NCI-H2227 (cell line): ENCODE measurements at regions not wholly inside any gene's neighbourhood (a gene's known extent, or its start where the extent isn't known, plus 50 kb on each side); places are given as distances from the start of the nearest gene placed in this dataset.

ENCODE experiments used
- DNase-seq: peaks from one replicate; lab custom pipeline; 2025; ENCODE audit not compliant: unreplicated experiment; lab: John Stamatoyannopoulos, UW

DNA sequence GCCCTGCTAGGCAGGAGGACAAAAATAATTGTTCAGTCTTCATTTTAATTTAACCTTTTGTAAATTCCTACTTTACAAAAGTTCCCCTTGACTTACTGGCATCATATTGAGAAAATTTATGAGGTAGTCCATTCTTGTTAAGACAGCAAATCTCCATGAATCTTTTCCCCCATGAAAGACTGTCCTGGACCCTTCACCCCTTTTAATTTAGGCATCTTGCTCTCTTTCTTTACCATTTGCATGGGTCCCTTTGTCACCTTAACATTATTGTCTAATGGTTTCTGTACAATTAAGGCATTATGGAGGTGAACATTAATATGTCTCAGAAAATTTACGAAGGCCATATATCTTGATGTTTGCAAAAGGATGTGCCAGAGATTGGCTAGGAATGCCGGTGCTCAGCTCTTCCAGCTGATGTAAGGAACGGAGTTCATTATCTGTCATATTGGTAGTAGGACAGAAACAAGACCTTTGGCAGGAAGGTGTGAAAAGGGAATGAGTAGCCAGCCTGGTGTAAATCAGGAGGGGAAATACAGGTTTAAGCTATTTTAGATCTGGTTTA is 382.8 kb upstream of the TSHZ2 start:
- DNase-seq = peak; percentile 32

DNA sequence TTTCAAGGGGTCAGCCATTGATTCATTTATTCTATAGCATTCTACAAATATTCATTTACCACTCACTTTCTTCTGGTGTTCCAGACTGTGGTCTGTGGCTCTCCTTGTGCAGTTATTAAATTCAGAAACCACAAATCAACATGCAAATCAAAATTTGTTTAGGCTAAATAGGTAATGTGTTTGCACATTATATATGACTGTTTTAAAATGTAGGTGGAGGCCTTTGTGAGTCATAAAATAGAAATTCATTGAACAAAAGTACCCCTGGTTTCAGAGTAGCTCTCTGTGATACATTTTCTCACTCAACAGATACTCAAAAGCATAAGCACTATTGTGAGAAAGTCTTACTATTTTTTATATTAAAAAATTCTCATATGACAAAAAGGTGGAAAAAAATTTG is 385.5 kb upstream of the TSHZ2 start:
- no peak for DNase-seq

DNA sequence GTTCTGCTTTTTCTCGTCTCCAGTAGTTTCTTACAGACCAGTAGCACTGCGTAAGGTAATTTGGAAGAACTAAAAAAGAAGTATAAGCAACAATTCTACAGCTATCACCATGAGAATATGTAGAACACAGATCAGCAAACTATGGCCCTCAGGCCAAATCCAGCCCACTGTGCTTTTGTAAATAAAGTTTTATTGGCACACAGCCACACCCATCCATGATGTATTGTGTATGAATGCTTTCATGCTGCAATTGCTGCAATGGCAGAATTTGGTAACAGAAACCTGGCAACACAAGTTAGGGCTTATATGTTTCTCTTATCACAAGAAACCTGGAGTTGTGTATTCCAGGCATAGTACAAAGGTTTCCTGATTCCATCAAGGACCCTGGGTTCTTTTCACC is 386.8 kb upstream of the TSHZ2 start:
- no peak for DNase-seq

DNA sequence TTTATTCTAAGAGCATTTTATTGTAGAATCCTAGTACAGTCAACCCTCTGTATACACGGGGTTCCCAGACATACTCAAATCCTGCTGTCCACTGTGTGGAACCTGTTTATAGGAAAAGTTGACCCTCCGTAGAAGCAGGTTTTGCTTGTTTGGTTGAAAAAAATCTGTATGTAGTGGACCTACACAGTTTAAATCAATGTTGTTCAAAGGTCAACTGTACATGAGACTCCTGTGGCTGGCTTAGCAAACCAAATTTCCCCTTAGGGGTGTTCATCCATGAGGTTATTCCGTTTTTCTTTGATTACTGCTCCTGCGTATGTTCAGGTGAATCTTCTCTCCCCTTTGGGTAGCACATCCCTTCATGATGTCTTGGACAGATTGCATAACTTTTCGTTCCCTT is 387.0 kb upstream of the ZFP64 start:
- no peak for DNase-seq

GRCh38 chr20:52577696-52578095 is 386.1 kb upstream of the ZFP64 start:
- DNase-seq = no peak

GRCh38 chr20:52572687-52573086 is 381.1 kb upstream of the ZFP64 start:
- DNase-seq = no peak

DNA sequence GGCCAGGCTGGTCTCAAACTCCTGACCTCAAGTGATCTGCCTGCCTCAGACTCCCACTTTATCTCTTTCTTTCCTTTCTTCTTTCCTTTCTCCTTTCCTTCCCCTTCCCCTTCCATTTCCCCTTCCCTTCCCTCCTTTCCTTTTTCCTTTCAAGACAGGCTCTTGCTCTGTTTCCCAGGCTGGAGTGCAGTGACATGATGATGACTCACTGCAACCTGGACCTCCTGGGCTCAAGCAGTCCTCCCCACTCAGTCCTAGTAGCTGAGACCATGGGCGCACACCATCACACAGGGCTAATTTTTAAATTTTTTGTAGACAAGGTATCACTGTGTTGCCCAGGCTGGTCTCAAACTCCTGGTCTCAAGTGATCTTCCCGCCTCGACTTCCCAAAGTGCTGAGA is 377.6 kb upstream of the ZFP64 start:
- DNase-seq = no peak

DNA sequence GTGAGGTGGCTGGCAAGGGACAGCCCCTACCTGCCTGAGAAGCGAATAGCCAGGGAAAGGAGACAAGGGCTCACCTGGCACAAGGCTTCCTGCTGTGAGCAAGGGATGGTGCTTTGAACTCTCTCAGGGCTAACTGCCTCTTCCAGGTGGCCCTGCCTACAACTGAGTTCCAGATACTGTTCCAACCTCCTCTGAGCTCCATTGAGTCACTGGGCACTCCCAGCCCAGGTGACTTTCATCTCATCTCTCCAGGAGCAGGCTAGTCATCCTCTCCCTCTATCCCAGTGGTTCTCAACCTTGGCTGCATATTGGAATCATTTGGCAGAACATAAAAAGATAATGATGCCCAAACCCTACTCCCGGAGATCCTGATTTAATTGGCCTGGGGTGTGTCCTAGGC is 374.0 kb upstream of the ZFP64 start:
- no peak for DNase-seq

GRCh38 chr20:52564594-52564993 is 373.0 kb upstream of the ZFP64 start:
- no peak for DNase-seq

- DNase-seq = no peak
Measured at GRCh38 chr20:52552181-52552872, 360.7 kb upstream of the ZFP64 start.

DNA sequence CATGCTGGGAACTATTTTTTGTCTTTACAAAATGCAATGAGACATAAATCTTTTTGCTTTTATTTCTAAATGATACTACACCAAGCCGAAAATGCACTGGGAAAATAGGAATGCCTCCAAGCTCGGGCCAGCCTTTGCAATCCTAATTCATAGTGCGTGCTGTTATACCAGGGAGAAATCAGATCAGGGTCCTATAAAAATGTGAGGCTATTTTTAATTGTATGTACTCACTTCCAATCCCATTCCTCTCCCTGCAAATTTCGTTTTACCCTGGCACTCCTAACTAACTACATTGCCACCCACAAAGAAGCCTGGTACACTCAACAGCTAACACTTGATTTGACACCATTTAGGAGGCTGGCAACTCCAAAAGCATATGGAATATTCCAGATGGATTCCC is 350.6 kb upstream of the ZFP64 start:
- no peak for DNase-seq

DNA sequence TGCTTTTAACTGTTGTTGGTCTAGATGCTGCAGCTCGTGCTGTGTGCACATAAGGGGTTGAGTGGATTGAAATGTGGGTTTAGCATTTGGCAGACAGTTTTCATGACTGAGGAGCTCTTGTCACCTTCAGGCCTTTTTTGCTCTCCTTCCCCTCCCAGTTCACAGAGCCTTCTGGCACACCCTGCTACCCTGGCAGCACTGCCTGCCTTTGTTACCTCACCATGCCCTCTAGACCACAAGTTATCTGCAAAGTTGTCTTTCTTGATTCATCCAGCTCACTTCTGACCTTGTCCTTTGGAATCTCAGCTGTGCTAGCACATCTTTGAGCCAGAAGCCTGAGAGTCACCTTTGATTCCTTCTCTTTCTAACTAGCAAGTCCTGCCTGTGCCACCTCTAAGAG is 348.9 kb upstream of the ZFP64 start:
- no peak for DNase-seq

- DNase-seq = no peak
Measured at GRCh38 chr20:52539891-52540290, 348.3 kb upstream of the ZFP64 start.

GRCh38 chr20:52536841-52537400 is 345.3 kb upstream of the ZFP64 start:
- no peak for DNase-seq

- no peak for DNase-seq
Measured at GRCh38 chr20:52536040-52536439, 344.5 kb upstream of the ZFP64 start.

DNA sequence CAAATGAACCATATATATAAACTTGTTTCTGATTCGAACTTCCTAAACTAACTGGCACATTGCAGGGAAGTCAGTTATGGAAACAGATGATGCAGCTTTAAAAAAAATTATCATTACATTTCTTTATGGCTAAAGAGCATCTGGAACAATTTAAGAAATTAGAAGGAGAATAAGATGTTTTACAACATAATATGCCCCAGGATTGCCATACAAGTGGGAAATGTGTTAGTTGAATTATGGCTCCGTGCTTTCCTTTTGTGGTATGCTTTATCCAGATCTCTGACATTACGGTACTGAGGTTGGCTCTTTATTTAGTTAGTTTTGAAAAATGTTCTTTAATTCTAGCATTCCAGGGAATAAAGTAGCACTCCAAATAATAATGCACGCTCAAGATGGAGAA is 343.0 kb upstream of the ZFP64 start:
- DNase-seq = no peak

DNA sequence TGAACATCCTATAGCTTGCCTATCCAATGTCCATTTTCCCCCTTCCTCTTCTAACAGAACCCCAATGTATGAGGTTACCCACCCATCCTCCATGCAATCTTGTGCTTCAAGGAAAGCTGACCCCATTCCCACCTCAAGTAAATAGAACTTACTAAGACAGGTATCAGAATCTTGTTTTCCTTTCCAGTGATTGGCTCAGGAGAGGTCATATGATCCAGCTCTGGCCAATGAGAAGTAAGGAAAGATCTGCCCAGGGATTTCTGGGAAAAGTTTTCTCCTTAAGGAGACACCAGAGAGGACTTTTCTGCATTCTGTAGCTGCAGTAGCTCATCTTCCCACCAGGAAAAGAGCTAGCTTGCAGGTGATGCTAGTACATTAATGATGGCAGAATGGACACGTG is 341.8 kb upstream of the ZFP64 start:
- no peak for DNase-seq

DNA sequence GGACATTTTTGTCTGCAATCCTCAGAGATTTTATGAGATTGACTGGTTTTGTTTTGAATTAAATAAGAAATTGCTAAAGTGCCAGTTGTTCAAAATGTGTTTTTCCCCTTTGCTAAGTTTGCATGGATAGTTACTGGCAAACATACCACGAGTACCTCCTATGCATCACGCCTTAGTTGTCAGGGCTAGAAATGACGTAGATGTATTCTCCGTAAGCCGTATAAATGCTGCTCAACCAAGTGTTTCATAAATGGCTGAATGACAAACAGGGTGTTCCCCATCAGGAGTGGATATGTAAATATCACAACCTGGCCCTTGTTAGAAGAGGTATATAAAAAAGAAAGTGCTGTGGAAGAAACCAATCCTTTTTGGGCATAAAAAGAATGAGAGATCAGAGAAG is 341.1 kb upstream of the ZFP64 start:
- no peak for DNase-seq

DNA sequence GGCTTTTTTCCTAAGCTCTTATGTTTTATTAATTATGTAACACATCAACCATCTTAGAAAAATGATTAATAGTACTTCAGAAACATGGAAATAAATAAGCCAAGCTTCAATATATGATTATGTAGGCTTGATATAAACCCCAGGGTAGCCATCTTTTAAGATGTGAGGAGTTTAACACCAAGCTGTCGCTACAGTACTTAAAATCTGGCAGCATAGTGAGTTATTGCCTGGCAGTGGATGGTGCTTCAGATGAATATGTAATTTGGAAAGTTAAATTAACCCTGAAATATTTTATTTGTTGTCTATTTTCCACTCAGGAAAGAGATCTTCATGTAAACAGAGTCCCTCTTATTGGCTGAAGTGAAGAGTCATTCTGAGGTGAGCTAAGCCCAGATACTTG is 339.0 kb upstream of the ZFP64 start:
- no peak for DNase-seq

- DNase-seq = no peak
Measured at GRCh38 chr20:52529826-52530225, 338.2 kb upstream of the ZFP64 start.

- DNase-seq = no peak
Measured at GRCh38 chr20:52524861-52525260, 333.3 kb upstream of the ZFP64 start.

DNA sequence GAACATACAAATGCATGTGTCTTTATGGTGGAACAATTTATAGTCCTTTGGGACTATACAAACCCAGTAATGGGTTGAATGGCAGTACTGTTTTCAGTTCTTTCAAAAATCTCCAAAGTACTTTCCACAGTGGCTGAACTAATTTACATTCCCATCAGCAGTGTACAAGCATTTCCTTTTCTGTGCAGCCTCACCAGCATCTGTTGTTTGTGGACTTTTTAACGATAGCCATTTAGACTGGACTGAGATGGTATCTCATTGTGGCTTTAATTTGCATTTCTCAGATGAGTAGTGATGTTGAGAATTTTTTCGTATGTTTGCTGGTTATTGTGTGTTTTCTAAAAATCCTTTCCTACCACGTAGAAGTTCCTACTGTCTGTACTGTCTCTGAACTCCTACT is 327.2 kb upstream of the ZFP64 start:
- no peak for DNase-seq

DNA sequence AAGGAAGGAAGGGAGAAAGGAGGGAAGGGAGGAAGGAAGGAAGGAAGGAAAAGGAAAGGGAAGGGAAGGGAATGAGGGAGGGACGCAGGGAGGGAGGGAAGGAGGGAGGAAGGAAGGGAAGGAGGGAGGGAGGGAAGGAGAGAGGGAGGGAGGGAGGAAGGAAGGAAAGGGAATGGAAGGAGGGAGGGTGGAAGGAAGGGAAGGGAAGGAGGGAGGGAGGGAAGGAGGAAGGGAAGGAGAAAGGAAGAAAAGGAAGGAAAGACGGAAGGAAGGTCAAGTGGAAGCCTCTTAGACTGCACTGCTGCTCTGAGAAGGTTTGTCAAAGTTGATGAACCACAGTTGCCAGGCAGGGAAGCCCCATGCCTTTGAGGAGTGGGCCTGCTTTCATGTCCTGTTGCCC is 324.3 kb upstream of the ZFP64 start:
- no peak for DNase-seq
